OCI-LY3 (cell line): ENCODE measurements at regions not wholly inside any gene's neighbourhood (a gene's known extent, or its start where the extent isn't known, plus 50 kb on each side); places are given as distances from the start of the nearest gene placed in this dataset.

Source experiments
- H2AFZ ChIP-seq: fragments of 200-600, 300-600 bp; shearing (Covaris generic); 2 replicates; pipeline ENCODE4 v1.6.0; 2014; ENCODE audit warnings: antibody characterized with exemption, low read depth, low read length
- H3K27ac ChIP-seq: fragments of 200-600, 300-600 bp; sonication (generic); 2 replicates; pipeline ENCODE4 v1.5.1; 2014; ENCODE audit warnings: mild to moderate bottlenecking, low read length, moderate library complexity, mixed read lengths
- H3K27me3 ChIP-seq: fragments of 200-600, 300-600 bp; sonication (generic); 2 replicates; pipeline ENCODE4 v1.6.1; 2014; ENCODE audit warnings: low read depth, low read length, mixed read lengths
- H3K36me3 ChIP-seq: fragments of 200-600, 300-600 bp; sonication (generic); replicated peaks from 2 replicates; pipeline ENCODE3; 2014; ENCODE audit warnings: low read depth, low read length, mixed read lengths
- H3K4me1 ChIP-seq: fragments of 300-600, 200-600 bp; sonication (generic); 2 replicates; pipeline ENCODE4 v1.6.1; 2014; ENCODE audit warnings: low read length, mixed read lengths
- H3K4me2 ChIP-seq: fragments of 200-600, 300-600 bp; sonication (generic); 2 replicates; pipeline ENCODE4 v1.6.1; 2014; ENCODE audit warnings: low read length, mixed read lengths
- H3K4me3 ChIP-seq: fragments of 300-600, 200-600 bp; sonication (generic); 2 replicates; pipeline ENCODE4 v1.5.1; 2014; ENCODE audit warnings: antibody characterized with exemption, mild to moderate bottlenecking, low read length, moderate library complexity
- H3K79me2 ChIP-seq: fragments of 300-600, 200-600 bp; shearing (Covaris generic); 2 replicates; pipeline ENCODE4 v1.6.1; 2014; ENCODE audit warnings: mild to moderate bottlenecking, low read length, mixed read lengths
- H3K9ac ChIP-seq: fragments of 300-600, 200-600 bp; shearing (Covaris generic); 2 replicates; pipeline ENCODE4 v1.6.0; 2014; ENCODE audit warnings: mild to moderate bottlenecking, low read length, moderate library complexity
- H3K9me3 ChIP-seq: fragments of 200-600, 300-600 bp; shearing (Covaris generic); 2 replicates; pipeline ENCODE4 v1.6.1; 2014; ENCODE audit warnings: low read length, mixed read lengths; ENCODE audit not compliant: insufficient read depth
- H4K20me1 ChIP-seq: fragments of 200-600, 300-600 bp; sonication (generic); 2 replicates; pipeline ENCODE4 v1.6.1; 2016; ENCODE audit warnings: low read length, mixed read lengths; ENCODE audit not compliant: insufficient read depth
- CTCF ChIP-seq: fragments of 200-600, 300-600 bp; sonication (generic); IDR thresholded peaks from 2 replicates; pipeline ENCODE4 v1.5.1; 2014; ENCODE audit warnings: antibody characterized with exemption, low read length, low read depth
- EZH2phosphoT487 ChIP-seq: fragments of 200-600 bp; shearing (Covaris generic); IDR thresholded peaks from 2 replicates; pipeline ENCODE4 v1.6.1; 2018; ENCODE audit warnings: antibody characterized with exemption, mixed run types, low read depth

GRCh38 chr10:117685431-117685830, 142.9 kb downstream of the EMX2 start:
- Histone ChIP-seq H3K27me3 (no peaks in the 10 kb centered on the region), H3K4me3 (no peak overlapping the region), H4K20me1 (no peaks in the 10 kb centered on the region), H3K9ac (no peak overlapping the region), H3K27ac (no peak overlapping the region), H3K79me2 (no peaks in the 10 kb centered on the region), H3K36me3 (no peaks in the 10 kb centered on the region), H3K9me3 (no peaks in the 10 kb centered on the region), H2AFZ (no peak overlapping the region), H3K4me2 (no peak overlapping the region), H3K4me1 (no peaks in the 10 kb centered on the region)
- TF ChIP-seq EZH2phosphoT487 (no peak), CTCF (no peak)

GRCh38 chr10:117686606-117687005, 144.1 kb downstream of the EMX2 start:
- Histone ChIP-seq H2AFZ (no peak overlapping the region), H3K4me2 (no peak overlapping the region)
- TF ChIP-seq CTCF (no peak), EZH2phosphoT487 (no peak)

GRCh38 chr10:117688358-117688757, 145.8 kb downstream of the EMX2 start:
- Histone ChIP-seq H3K9me3 (no peaks in the 10 kb centered on the region), H3K4me2 (no peak overlapping the region), H3K36me3 (no peaks in the 10 kb centered on the region), H4K20me1 (no peaks in the 10 kb centered on the region), H2AFZ (no peak overlapping the region), H3K4me1 (no peaks in the 10 kb centered on the region), H3K4me3 (no peak overlapping the region), H3K79me2 (no peaks in the 10 kb centered on the region), H3K27me3 (no peaks in the 10 kb centered on the region), H3K27ac (no peak overlapping the region), H3K9ac (no peak overlapping the region)
- TF ChIP-seq CTCF: no peak
- TF ChIP-seq EZH2phosphoT487: no peak

More at GRCh38 chr10:117686606-117687005, 144.1 kb downstream of the EMX2 start:
- no peaks in the 10 kb centered on the region for H3K36me3 ChIP-seq
- H3K9ac ChIP-seq: no peak overlapping the region
- H3K9me3 ChIP-seq: no peaks in the 10 kb centered on the region
- no peaks in the 10 kb centered on the region for H3K27me3 ChIP-seq
- no peaks in the 10 kb centered on the region for H4K20me1 ChIP-seq
- no peaks in the 10 kb centered on the region for H3K79me2 ChIP-seq
- H3K4me1 ChIP-seq: no peaks in the 10 kb centered on the region
- no peak overlapping the region for H3K27ac ChIP-seq
- no peak overlapping the region for H3K4me3 ChIP-seq

- Histone ChIP-seq H3K9ac (no peak overlapping the region), H3K27ac (no peak overlapping the region)
These were observed 147.0 kb downstream of the EMX2 start for GRCh38 chr10:117689566-117689965.

More at GRCh38 chr10:117689566-117689965, 147.0 kb downstream of the EMX2 start:
- TF ChIP-seq EZH2phosphoT487: no peak
- no peak for TF ChIP-seq CTCF
- H3K27me3 ChIP-seq: no peaks in the 10 kb centered on the region
- H4K20me1 ChIP-seq: no peaks in the 10 kb centered on the region
- no peaks in the 10 kb centered on the region for H3K36me3 ChIP-seq
- H3K4me1 ChIP-seq: no peaks in the 10 kb centered on the region
- H3K79me2 ChIP-seq: no peaks in the 10 kb centered on the region
- no peaks in the 10 kb centered on the region for H3K9me3 ChIP-seq
- H3K4me3 ChIP-seq: no peak overlapping the region
- H2AFZ ChIP-seq: no peak overlapping the region
- H3K4me2 ChIP-seq: no peak overlapping the region
